HEK293T (cell line): ENCODE measurements at regions not wholly inside any gene's neighbourhood (a gene's known extent, or its start where the extent isn't known, plus 50 kb on each side); places are given as distances from the start of the nearest gene placed in this dataset.
"Not testable (repeated sequence)": the region's sequence is repeated elsewhere in the genome, so short reads cannot be mapped to it uniquely, and the experiment has no call there.

Experiments used
- BHLHE40 ChIP-seq: fragments of 450-650 bp; IDR thresholded peaks from 2 replicates; pipeline ENCODE4 v1.6.1; 2016; ENCODE audit warnings: mild to moderate bottlenecking, moderate library complexity, borderline replicate concordance
- FOXM1 ChIP-seq: fragments of 450-650 bp; IDR thresholded peaks from 2 replicates; pipeline ENCODE4 v1.6.1; 2017; ENCODE audit warnings: mild to moderate bottlenecking, borderline replicate concordance
- L3MBTL2 ChIP-seq: fragments of 450-650 bp; conservative IDR thresholded peaks from 2 replicates; pipeline ENCODE4 v1.6.1; 2016; ENCODE audit warnings: mild to moderate bottlenecking
- LEF1 ChIP-seq: fragments of 450-650 bp; IDR thresholded peaks from 2 replicates; pipeline ENCODE4 v1.6.1; 2017; ENCODE audit warnings: mild to moderate bottlenecking, borderline replicate concordance
- SP1 ChIP-seq: fragments of 450-650 bp; IDR thresholded peaks from 2 replicates; pipeline ENCODE4 v1.6.1; 2017
- SUZ12 ChIP-seq: fragments of 450-650 bp; IDR thresholded peaks from 2 replicates; pipeline ENCODE4 v1.6.1; 2016; ENCODE audit warnings: mild to moderate bottlenecking
- TARDBP ChIP-seq: fragments of 450-650 bp; IDR thresholded peaks from 2 replicates; pipeline ENCODE4 v1.6.1; 2016

DNA sequence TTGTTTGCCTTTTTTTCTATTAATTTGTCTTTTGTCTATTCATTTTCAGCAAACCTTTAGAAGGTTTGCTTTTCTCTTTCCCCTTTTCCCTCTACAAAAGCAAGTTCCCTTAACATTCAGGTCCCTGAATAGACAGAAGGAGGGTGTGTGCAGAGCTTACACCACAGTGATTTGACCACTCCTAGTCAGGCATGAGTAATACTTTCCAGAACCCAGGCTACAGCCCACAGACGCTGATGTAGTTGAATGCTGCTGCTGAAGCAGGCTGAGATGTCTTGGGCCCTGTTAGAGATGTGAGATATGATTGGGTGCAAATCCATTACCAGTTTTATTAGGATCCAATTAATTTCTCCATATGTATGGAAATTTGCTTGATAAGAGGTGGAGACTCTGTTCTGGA, 1191.4 kb downstream of the RPIA start:
- TF ChIP-seq SP1, BHLHE40, LEF1, FOXM1, SUZ12, L3MBTL2, TARDBP: not testable (repeated sequence)
